ENCODE measurements at regions not wholly inside any gene's neighbourhood (a gene's known extent, or its start where the extent isn't known, plus 50 kb on each side); places are given as distances from the start of the nearest gene placed in this dataset.

DNA sequence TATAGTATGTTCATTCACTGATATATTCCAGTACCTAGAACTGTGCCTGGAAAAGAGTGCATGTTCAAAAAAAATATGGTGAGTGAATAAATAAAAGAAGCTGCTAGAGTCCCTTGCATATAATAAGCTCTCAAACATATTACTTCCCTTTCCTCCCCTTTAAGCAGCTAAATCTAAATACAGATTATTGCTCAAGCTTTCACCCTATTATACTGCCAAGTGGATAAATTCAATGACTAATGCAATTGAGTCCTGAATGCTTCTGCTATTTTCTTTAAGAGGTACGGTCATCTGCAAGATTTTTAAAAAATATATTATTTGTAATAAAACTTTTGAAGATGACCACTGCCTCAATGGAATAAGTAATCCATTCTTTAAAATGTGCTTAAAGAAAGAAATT lies 248.4 kb downstream of the PLK2 start:
- TF ChIP-seq CTCF (IDR thresholded peaks at IDR 0.05) (no peak), POLR2AphosphoS5 (IDR thresholded peaks at IDR 0.05) (no peak)
